Natural killer cell (primary cell): ENCODE measurements at regions not wholly inside any gene's neighbourhood (a gene's known extent, or its start where the extent isn't known, plus 50 kb on each side); places are given as distances from the start of the nearest gene placed in this dataset.

Experiments
- ATAC-seq, 3 donors: fragments of 150-1000 bp in 2 of 3; fragments of 200-7000 bp in 1 of 3; cut with Tn5 transposase; 1 replicate in 1 of 3; 2 replicates in 2 of 3; pipeline ENCODE4 v1.10.0; 2021; ENCODE audit warnings: mild to moderate bottlenecking in 2 of 3, moderate library complexity in 2 of 3
- DNase-seq, 2 donors: peaks; one replicate each; pipeline versions ENCODE4 v3.0.0 to v3.0.0-alpha.2; 2013 to 2021; ENCODE audit warnings: mixed read lengths in 1 of 2
- H3K27ac ChIP-seq: one replicate; pipeline ENCODE4 v1.5.1; 2013; ENCODE audit warnings: mild to moderate bottlenecking, low read length
- H3K27me3 ChIP-seq: one replicate; pipeline ENCODE4 v1.6.1; 2013; ENCODE audit warnings: low read length; ENCODE audit not compliant: control insufficient read depth, insufficient read depth
- H3K36me3 ChIP-seq: one replicate; pipeline ENCODE4 v1.6.1; 2013; ENCODE audit warnings: low read length; ENCODE audit not compliant: control insufficient read depth, insufficient read depth
- H3K4me1 ChIP-seq: one replicate; pipeline ENCODE4 v1.6.1; 2013; ENCODE audit warnings: low read length; ENCODE audit not compliant: control insufficient read depth, insufficient read depth
- H3K4me3 ChIP-seq: one replicate; pipeline ENCODE4 v1.5.1; 2013; ENCODE audit warnings: low read length
- H3K9me3 ChIP-seq: one replicate; pipeline ENCODE4 v1.6.1; 2013; ENCODE audit warnings: low read length; ENCODE audit not compliant: control insufficient read depth, insufficient read depth
- H3K27ac Mint-ChIP-seq, 2 donors: one replicate each; pipeline ENCODE4 v1.8.0; 2022; ENCODE audit warnings: mild to moderate bottlenecking in 2 of 2, mixed read lengths in 2 of 2, moderate library complexity in 1 of 2
- H3K27me3 Mint-ChIP-seq, 2 donors: one replicate each; pipeline ENCODE4 v1.8.0; 2022; ENCODE audit warnings: low read depth in 2 of 2, mixed read lengths in 2 of 2
- H3K36me3 Mint-ChIP-seq: one replicate; pipeline ENCODE4 v1.8.0; 2022; ENCODE audit warnings: mixed read lengths
- H3K4me1 Mint-ChIP-seq, 2 donors: one replicate each; pipeline ENCODE4 v1.8.0; 2022; ENCODE audit warnings: mixed read lengths in 2 of 2
- H3K4me3 Mint-ChIP-seq: one replicate; pipeline ENCODE4 v1.8.0; 2022; ENCODE audit warnings: mild to moderate bottlenecking, moderate library complexity, mixed read lengths
- H3K9me3 Mint-ChIP-seq, 2 donors: one replicate each; pipeline ENCODE4 v1.8.0; 2022; ENCODE audit warnings: mixed read lengths in 2 of 2
- WGBS: methylation state at CpG from one replicate; pipeline ENCODE4 v1.1.7; 2013; ENCODE audit warnings: missing lambda C conversion rate; ENCODE audit not compliant: insufficient coverage; 5-methylcytosine and 5-hydroxymethylcytosine counted together
- intact Hi-C: fragments of 100-400 bp; cut with micrococcal nuclease; formaldehyde crosslinking; loops from one replicate; pipeline ENCODE4 v1.14.2; 2022
- TF ChIP-seq, protein P1 (sequence below): fragments of 200-600 bp; IDR thresholded peaks from one replicate; pipeline ENCODE4 v1.8.0; 2022; ENCODE audit warnings: antibody characterized with exemption

- DNase-seq (no peak), ATAC-seq (no peak)
- WGBS, result 73% methylated on average over 4 of the region's 4 CpGs
- H3K36me3 Mint-ChIP-seq, result no peaks in the 10 kb centered on the region
- Histone ChIP-seq H3K4me3 (no peak overlapping the region), H3K4me1 (no peaks in the 10 kb centered on the region), H3K27ac (no peak overlapping the region), H3K27me3 (no peaks in the 10 kb centered on the region), H3K9me3 (no peaks in the 10 kb centered on the region), H3K36me3 (no peaks in the 10 kb centered on the region)
- no peaks in the 10 kb centered on the region for H3K9me3 Mint-ChIP-seq
- H3K27me3 Mint-ChIP-seq, result peaks cover 17 to 33% of the 10 kb centered on the region in 2 donors
- H3K27ac Mint-ChIP-seq, result no peak overlapping the region
- H3K4me1 Mint-ChIP-seq, result no peaks in the 10 kb centered on the region
- intact Hi-C loops, result no loop called here
- H3K4me3 Mint-ChIP-seq, result no peak overlapping the region
- TF ChIP-seq, protein P1, sequence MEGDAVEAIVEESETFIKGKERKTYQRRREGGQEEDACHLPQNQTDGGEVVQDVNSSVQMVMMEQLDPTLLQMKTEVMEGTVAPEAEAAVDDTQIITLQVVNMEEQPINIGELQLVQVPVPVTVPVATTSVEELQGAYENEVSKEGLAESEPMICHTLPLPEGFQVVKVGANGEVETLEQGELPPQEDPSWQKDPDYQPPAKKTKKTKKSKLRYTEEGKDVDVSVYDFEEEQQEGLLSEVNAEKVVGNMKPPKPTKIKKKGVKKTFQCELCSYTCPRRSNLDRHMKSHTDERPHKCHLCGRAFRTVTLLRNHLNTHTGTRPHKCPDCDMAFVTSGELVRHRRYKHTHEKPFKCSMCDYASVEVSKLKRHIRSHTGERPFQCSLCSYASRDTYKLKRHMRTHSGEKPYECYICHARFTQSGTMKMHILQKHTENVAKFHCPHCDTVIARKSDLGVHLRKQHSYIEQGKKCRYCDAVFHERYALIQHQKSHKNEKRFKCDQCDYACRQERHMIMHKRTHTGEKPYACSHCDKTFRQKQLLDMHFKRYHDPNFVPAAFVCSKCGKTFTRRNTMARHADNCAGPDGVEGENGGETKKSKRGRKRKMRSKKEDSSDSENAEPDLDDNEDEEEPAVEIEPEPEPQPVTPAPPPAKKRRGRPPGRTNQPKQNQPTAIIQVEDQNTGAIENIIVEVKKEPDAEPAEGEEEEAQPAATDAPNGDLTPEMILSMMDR, result no peak
Measured at GRCh38 chr14:51394384-51394783, 154.3 kb downstream of the TMX1 start.

DNA sequence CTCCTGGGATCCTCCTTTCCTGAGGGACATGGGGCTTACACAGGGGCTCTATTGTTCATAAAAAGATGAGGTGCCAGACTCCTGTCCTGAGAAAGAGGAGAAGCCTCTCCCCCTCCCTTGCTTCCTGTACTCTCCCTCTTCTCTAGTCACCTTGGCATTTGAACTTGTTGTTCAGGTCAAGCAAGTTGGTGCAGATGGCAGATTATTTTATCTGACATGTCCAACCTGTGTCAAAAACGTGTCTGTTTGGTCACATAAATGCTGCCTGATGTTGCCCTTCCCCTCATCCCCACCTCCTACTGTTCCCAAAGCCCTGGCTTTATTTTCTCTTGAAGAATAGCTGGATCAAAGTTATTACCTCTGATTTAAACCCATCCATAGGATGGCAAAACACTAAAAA is 154.8 kb downstream of the TMX1 start:
- intact Hi-C loops, result no loop called here
- ATAC-seq, result no peak

DNA sequence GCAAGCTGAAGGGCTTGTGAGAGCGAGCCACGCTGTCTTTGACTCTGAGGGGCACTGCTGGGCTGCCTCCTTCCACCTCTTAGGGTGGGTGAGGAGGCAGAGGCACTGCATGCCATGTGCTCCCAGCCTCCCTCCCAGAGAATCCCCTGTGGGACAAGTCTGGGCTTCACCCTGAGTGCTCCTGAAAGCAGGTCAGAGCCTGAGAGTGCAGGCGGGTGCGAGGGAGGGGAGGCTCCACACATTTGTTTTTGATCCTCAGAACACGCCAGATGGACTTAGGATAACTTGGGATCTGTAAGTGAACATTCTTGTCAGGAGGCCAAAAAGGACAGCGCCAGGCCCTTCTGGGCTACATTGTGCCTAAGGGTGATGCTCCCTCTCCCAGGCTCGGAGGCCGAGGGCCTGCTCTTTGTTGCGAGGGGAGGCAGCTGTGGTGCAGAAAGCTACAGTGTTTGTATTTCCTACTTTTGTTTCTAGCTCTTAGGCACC is 155.4 kb downstream of the TMX1 start:
- peaks cover 18 to 33% of the 10 kb centered on the region in 2 donors for H3K27me3 Mint-ChIP-seq
- no peak overlapping the region for H3K27ac Mint-ChIP-seq
- Histone ChIP-seq H3K27ac (no peak overlapping the region), H3K4me3 (no peak overlapping the region), H3K9me3 (no peaks in the 10 kb centered on the region), H3K36me3 (no peaks in the 10 kb centered on the region), H3K27me3 (no peaks in the 10 kb centered on the region), H3K4me1 (no peaks in the 10 kb centered on the region)
- TF ChIP-seq, protein P1, result no peak
- H3K4me1 Mint-ChIP-seq, result no peaks in the 10 kb centered on the region
- ATAC-seq (no peak), DNase-seq (no peak)
- 95% methylated on average over 7 of the region's 9 CpGs for WGBS
- intact Hi-C loops, result no loop called here
- no peaks in the 10 kb centered on the region for H3K36me3 Mint-ChIP-seq
- H3K9me3 Mint-ChIP-seq, result no peaks in the 10 kb centered on the region
- no peak overlapping the region for H3K4me3 Mint-ChIP-seq

More for the DNA sequence above, 154.8 kb downstream of the TMX1 start:
- no peak overlapping the region for H3K27ac ChIP-seq
- Mint-ChIP-seq H3K4me1 (no peaks in the 10 kb centered on the region), H3K36me3 (no peaks in the 10 kb centered on the region), H3K4me3 (no peak overlapping the region), H3K27me3 (peaks cover 17 to 33% of the 10 kb centered on the region in 2 donors), H3K27ac (no peak overlapping the region), H3K9me3 (no peaks in the 10 kb centered on the region)
- H3K36me3 ChIP-seq, result no peaks in the 10 kb centered on the region
- no peaks in the 10 kb centered on the region for H3K4me1 ChIP-seq
- H3K9me3 ChIP-seq, result no peaks in the 10 kb centered on the region
- 27% methylated on average over 1 of the region's 1 CpG for WGBS
- TF ChIP-seq, protein P1, result no peak
- no peak for DNase-seq
- H3K4me3 ChIP-seq, result no peak overlapping the region
- H3K27me3 ChIP-seq, result no peaks in the 10 kb centered on the region

DNA sequence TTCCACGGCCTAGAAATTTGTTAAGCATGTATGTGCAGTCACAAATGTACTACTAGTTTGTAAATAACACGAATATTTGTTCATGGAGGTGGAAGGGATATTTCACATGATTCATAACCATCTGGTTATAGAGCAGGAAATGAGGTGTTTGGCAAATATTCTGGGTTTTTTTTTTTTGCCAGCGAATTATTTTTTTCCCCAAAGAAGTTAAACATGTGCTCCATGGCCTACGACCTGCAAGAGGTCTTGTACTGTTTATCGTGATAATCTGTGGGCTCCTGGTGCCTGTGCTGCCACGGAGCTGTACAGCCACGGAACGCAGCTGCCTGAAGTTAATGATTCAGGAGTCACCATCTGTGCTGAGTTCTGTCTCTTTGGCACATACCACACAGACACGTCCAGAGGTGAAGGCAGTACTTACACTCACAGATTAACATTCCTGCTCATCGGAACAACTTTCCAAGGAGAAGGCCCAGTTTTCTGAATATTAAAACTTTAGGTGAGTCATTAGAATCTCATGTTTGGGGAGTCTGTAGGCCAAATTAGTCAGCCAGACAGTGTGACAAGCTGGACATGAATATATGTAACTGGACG is 156.3 kb downstream of the TMX1 start:
- TF ChIP-seq, protein P1, result no peak
- no peak overlapping the region for H3K4me3 Mint-ChIP-seq
- Histone ChIP-seq H3K4me1 (no peaks in the 10 kb centered on the region), H3K27me3 (no peaks in the 10 kb centered on the region), H3K36me3 (no peaks in the 10 kb centered on the region), H3K9me3 (no peaks in the 10 kb centered on the region), H3K27ac (no peak overlapping the region), H3K4me3 (no peak overlapping the region)
- no peaks in the 10 kb centered on the region for H3K9me3 Mint-ChIP-seq
- H3K27ac Mint-ChIP-seq, result no peak overlapping the region
- no peaks in the 10 kb centered on the region for H3K4me1 Mint-ChIP-seq
- 89% methylated on average over 9 of the region's 11 CpGs for WGBS
- no peaks in the 10 kb centered on the region for H3K36me3 Mint-ChIP-seq
- DNase-seq (no peak), ATAC-seq (no peak)
- peaks cover 18 to 39% of the 10 kb centered on the region in 2 donors for H3K27me3 Mint-ChIP-seq
- intact Hi-C loops, result no loop called here
